ENCODE measurements at regions not wholly inside any gene's neighbourhood (a gene's known extent, or its start where the extent isn't known, plus 50 kb on each side); places are given as distances from the start of the nearest gene placed in this dataset.

- TF ChIP-seq, protein P1, sequence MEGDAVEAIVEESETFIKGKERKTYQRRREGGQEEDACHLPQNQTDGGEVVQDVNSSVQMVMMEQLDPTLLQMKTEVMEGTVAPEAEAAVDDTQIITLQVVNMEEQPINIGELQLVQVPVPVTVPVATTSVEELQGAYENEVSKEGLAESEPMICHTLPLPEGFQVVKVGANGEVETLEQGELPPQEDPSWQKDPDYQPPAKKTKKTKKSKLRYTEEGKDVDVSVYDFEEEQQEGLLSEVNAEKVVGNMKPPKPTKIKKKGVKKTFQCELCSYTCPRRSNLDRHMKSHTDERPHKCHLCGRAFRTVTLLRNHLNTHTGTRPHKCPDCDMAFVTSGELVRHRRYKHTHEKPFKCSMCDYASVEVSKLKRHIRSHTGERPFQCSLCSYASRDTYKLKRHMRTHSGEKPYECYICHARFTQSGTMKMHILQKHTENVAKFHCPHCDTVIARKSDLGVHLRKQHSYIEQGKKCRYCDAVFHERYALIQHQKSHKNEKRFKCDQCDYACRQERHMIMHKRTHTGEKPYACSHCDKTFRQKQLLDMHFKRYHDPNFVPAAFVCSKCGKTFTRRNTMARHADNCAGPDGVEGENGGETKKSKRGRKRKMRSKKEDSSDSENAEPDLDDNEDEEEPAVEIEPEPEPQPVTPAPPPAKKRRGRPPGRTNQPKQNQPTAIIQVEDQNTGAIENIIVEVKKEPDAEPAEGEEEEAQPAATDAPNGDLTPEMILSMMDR (conservative IDR thresholded peaks at IDR 0.05), result no peak
- no peak for TF ChIP-seq ZFX (IDR thresholded peaks at IDR 0.05)
These were observed 184.0 kb upstream of the PGRMC2 start for GRCh38 chr4:128471576-128471975.
